AG08395 (cell line): ENCODE measurements at regions not wholly inside any gene's neighbourhood (a gene's known extent, or its start where the extent isn't known, plus 50 kb on each side); places are given as distances from the start of the nearest gene placed in this dataset.

Source experiments
- DNase-seq: peaks from one replicate; pipeline ENCODE4 v3.0.0; 2012; ENCODE audit warnings: mixed read lengths, low spot score

DNA sequence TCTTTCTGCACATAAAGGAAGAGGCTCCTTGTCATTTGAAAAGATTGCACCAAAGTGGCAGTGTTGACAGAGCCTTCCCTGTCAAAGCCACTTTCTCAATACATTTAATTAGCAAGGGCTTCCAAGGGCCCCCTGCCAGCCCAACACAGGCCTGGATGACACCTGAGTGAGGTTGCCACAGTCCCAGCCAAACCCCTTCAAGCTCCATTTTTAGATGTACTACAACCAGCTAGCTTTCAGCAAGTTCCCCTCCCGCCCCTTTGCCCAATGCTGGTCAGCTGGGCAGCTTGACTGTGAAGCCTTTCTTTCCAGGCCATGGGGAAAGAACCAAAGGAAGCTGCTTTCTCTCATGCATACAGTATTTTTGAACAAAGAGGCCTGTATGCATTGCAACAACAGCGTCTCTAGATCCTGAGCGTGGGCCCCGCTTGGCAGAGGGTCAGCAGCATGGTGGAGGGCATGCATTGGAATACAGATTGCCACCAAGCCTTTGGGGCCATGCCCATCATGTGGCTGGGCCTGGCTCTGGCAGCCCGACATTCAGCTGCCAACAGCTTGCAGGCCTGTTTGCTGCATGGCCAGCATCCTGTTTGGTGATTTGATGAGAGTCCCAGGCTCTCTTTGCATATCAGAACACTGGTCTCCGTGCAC is 261.1 kb upstream of the GATB start:
- DNase-seq, result no peak

DNA sequence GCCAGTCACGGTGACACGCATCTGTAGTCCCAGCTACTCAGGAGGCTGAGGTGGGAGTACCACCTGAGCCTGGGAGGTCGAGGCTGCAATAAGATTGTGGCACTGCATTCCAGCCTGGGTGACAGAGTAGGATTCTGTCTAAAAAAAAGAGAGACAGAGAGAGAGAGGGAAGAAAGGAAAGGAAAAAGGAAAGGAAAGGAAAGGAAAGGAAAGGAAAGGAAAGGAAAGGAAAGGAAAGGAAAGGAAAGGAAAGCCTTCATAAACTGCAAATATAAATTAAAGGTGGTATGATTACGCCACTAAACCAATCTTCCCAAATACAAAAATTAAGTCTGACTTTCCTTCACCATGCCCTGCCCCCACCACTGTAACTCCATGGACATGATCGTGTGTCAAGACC is 259.3 kb upstream of the GATB start:
- no peak for DNase-seq

DNA sequence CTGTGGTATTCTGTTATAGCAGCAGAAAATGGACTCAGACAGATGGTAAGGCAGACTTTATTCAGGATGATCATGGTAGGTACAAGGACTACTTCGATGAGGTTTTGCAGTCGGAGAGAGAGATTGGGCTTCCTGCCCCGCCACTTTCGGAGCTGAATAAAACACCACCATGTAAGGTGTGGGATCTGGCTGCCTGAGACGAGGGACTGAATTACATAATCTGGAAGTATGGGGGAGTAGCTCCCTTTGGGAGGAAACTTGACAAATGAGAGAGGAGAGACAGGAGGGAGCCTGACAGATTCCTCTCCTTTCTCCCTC is 255.5 kb upstream of the GATB start:
- no peak for DNase-seq

DNA sequence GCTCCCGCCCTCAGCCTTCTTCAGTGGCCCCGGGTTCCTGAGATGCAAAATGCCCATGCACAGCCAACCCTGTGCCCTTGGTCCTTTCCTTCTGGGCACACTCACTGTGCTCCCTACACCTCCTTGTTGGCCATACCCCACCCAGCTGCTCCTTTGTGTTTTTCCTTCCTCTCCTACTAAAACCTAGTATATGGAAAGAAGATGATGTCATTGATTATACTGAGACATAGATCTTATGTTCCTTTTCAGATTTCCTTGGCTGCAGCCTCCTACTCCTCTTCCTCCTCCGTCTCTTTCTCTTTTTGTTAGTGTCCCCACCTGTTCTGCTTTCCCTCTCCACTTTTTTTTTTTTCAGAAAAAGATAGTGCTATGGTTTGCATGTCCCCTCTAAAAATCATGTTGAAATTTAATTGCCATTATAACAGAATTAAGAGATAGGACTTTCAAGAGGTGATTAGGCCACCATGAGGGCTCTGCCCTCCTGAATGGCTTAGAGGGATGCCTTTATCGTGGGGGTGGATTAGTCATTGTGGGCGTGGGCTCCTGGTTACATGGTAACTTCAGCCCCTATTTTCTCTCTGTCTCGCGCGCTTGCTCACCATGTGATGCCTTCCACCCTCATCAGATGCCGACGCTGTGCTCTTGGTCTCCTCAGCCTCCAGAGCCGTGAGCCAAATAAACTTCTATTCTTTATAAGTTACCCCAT is 254.9 kb upstream of the GATB start:
- DNase-seq, result no peak

DNA sequence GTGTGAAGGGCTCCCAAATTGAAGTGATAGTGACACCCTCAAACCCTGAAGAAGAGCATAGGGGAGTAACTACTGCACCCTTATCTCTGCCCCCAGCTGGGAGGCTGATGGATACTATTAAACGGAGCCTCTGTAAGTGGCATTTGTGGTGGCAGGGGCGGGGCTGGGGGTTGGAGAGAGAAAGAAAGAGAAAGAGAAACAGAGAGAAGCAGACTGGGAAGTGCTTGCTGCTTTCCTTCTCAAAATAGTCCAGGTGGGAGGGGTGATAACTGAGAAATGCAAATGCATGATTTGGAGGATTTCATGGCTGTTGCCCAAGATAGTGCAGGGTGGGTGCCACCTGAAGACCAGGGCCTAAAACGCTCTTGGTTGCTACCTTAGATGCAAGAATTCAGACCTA is 253.5 kb upstream of the GATB start:
- DNase-seq, result no peak

DNA sequence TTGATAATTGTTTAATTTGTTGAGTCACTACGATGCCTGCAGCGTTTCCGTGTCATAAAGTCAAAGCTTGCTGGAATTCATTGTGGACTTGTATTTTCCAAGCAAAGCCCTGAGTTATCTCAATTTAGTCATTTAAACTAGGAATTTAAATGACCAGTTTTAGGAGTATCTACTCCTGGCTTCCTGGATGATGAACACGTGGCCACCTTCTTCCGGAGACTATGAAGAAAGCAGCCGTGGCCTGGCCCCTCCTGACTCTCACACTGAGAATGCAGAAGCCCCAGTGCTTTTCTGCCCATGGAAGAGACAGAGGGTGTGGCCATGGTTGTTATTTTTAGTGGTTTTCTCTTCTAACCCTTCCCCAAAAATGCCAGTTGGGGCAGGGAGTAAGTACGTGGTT is 250.7 kb upstream of the GATB start:
- DNase-seq, result no peak

DNA sequence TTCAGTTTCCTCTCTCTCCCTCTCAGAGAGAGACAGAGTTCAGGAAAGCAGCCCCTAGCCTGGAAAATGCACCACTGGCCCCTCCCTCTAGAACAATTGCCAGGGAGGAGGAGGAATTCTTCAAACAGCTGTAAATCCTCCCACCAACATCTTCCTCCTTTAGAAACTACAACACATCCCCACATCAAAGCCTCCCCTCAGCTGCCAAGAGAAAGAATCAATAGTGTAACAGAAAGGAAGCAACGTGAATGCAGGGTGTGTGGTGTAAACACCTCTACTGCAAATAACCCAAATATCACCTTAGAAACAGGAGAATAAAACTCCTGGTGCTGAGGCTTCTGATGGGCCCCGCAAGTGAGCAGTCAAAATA is 249.9 kb upstream of the GATB start:
- DNase-seq, result no peak

DNA sequence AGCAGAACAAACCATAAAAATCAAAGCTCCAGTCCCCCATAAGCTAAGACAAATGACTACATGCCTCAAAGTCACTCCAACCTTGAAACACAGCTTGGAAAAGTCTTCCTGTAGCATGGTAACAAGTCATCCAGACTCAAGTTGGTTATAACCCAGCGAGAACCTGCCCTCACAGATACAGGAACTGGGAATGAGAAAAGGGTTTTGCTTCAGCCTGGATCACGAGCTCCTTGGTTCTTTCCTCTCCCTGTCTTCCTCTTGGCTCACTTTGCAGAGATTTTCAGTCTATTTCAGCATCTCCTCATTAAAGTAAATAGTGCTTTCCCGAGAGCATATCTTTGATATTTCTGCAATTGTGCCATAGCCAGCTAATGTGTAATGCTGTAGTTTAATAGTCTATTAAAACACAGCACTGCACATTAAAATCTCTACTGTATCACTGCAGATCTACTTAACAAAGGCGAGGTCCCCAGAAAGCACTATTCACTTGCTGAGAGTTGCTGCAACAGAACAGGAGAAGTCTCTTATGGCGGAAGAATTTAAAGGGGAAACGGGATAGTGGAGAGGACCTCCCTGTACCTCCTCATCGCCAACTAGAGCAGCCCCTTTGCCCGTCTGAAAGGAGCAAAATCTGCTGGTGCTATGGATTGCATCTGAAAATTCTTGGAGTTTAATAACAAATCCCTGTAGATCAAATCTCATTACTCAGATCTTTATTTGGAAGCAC is 249.3 kb upstream of the GATB start:
- no peak for DNase-seq

DNA sequence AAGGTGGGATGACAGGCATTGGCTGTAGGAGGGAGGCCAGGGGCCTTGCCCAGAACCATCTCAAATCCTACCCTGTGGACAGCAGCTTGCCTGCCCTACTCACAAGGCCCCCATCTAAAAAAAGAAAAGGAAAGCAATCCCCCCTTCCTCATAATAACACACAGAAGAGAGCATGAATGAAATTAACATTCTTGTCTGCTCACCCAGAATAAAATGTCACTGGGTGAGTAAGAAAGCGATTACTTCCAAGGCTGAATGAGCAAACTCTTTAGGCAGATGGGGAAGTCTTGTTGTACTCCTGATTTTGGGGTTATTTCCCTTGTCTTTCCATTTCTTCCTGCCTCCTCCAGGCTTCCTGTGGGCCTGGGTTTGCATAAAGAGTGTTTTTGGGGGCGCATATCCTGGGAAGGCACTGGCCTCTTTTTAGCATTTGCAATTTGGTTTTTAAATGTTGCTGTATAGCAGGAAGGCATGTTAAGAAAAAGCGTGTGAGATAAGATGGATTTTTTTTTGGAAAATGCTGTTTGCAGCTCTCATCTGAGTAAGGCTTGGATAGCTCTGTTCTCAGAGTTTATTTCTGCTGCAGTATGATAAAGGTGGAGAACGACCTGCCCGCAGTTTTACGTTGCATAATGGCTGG is 248.3 kb upstream of the GATB start:
- no peak for DNase-seq

DNA sequence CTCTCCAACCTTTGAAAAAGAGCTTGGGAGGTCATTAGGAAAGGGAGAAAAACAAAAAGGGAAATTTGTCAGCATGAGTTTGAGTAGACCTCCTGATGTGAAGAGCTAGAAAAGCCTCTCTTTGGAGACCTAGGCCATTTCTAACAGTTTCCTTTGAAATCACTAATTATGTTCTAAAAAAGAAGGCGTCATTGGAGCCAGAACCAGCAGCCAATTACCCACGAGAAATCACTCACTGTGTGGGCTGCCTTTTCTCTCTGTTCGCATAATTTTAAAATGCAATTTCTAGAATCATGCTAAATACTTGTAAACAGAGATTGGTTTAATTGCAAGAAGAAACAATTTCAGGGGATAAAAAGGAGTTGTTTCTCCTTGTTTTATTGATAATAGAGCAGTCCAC is 246.3 kb upstream of the GATB start:
- no peak for DNase-seq

DNA sequence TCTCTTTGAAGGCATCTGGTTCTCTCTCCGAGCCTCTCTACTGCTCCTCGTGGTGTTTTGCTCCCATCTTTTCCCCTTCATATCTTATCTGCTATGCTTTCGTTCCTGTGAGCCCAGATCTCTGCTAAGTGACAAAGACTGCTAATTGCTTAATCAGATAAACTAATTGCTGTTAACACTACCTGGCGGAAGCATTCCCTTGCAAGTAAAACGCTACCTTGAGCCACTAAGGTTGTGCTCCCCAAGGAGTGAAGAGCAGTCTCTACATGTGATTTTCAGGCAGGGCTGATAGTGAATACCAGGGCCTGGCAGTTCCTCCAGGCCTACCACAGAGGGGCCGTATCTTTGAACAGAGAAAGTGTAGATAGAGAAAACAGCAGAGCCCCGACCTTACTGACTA is 244.0 kb upstream of the GATB start:
- DNase-seq, result no peak

DNA sequence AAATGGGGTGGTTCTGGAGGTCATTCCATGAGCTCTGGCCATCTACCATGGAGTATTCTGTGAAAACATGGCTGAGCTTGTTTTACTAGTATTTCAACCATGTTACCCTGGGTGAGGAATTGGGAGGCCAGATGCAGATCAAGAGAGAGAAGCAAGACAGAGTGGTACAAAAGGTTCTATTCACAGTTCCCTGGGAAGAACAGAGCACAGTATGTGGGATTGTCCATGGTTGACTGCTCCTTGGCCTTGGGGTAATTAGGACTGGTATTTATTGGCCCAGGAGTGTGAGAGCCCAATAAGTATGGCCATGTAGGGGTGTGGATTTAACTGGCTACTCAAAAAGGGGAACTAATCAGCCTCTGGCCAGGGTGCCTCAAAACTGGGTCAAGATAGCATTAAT is 239.7 kb upstream of the GATB start:
- DNase-seq, result no peak

DNA sequence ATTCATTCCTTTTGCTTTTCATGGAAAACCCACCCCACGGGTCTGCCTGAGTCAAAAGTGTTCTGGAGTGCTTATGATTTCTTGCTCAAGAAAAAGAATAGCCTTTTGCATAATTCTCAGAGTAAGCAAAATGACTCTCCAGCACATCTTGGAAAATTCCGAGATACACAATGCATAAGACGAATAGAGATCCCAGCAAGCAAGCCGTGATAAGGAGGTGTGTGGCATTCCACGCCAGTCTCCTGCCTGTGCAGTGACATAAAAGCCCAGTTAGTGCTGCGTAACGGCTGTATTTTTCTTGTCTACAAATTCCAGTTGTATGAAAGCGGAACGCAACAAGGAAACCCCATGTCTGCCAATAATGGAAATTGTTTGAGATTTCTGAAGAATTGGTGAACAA is 237.9 kb upstream of the GATB start:
- DNase-seq, result no peak

DNA sequence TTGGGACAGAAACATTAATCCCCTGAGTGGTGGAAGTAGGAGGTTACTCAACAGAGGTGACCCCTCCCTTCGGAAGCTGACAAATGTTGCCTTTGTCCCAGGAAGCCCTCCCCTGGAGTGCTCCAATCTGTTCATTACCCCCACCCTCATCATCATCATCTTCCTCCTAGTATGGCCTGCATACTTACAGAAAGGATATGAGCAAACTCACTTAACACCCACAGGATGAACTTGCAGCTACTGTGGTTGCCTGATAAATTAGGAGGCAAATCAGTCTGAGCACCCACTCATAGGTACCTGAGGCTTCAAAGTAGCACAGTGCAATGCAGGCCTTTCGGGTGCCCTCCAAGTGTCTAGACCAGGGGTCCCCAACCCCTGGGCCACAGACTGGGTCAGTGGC is 236.7 kb upstream of the GATB start:
- DNase-seq, result no peak

DNA sequence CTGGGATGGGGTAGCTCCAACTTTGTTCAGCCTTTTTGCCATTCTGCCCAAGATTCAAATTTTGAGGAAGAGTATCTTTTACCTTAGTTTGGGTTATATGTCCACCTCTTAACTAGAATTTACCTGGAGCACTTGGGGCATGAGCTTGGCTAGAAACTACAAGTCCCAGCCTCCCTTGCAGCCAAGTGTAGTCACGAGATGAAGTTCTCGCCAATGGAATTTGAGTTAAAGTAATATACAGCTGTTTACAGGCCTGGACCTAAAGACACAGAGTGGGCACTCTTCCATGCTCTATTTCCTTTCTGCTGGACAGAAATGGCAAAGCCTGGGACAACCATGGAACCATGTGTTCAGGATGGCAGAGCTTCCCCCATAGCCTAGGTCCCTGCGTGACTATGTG is 233.6 kb upstream of the GATB start:
- no peak for DNase-seq

DNA sequence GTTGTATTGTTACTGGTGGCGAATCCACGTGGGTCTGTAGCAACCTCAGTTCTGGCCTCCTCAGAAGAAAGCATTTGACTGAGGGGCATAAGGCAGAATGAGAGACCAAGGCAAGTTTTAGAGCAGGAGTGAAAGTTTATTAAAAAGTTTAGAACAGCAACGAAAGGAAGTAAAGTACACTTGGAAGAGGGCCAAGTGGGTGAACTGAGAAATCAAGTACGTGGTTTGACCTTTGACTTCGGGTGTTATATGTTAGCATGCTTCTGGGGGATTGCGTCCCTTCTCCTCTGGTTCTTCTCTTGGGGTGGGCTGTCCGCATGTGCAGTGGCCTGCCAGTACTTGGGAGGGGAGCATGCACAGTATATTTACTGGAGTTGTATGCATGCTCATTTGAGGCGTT is 232.7 kb upstream of the GATB start:
- DNase-seq, result no peak

DNA sequence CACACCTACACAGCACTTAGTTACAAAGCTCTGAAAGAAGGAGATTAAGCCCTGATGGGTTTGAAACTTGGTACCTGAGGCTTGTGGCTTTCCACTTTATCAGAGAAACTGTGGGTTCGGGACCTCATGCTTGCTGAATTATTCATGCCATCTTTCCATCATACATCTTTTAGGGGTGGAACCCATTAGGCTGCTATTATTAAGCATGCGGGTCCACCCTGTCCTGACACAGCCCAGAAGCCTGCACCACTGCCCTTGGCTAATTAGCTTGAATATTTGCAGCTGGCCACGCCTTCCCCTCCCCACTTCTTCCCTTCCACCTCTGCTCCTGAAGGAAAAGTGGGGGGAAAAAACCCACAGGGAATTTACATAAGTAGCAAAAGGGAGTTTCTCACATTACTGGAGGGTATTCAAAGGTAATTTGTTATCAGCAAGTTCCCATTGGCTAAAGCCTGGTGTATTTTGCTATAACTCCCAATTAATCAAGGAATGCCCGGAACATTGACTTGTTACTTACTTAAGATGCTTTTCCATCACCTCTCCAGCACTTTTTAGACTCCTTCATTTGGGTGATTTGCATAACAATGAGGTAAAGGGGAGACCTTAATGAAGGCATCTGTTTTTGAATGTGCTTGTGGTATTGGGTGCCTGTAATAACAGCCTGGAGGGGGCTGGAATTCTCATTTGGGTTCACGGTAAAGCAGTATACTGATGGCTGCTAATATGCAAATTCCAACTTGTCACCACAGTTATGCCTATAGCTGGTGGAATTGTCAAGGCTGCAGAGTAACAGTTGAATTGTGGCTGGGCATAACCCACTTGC is 231.7 kb upstream of the GATB start:
- no peak for DNase-seq

DNA sequence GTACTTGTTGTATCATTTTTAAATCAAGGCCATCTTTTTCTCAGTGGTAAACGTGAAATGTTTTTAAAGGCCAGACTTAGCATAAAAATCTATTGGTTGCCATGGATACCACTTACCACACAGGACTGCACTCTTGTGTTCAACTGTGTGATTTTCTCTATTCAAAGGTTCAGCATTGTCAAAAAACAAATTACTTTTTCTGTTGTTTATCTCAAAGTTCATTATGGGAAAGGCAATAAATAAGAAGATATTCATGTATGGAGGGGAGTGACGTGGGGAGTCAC is 231.0 kb upstream of the GATB start:
- no peak for DNase-seq

DNA sequence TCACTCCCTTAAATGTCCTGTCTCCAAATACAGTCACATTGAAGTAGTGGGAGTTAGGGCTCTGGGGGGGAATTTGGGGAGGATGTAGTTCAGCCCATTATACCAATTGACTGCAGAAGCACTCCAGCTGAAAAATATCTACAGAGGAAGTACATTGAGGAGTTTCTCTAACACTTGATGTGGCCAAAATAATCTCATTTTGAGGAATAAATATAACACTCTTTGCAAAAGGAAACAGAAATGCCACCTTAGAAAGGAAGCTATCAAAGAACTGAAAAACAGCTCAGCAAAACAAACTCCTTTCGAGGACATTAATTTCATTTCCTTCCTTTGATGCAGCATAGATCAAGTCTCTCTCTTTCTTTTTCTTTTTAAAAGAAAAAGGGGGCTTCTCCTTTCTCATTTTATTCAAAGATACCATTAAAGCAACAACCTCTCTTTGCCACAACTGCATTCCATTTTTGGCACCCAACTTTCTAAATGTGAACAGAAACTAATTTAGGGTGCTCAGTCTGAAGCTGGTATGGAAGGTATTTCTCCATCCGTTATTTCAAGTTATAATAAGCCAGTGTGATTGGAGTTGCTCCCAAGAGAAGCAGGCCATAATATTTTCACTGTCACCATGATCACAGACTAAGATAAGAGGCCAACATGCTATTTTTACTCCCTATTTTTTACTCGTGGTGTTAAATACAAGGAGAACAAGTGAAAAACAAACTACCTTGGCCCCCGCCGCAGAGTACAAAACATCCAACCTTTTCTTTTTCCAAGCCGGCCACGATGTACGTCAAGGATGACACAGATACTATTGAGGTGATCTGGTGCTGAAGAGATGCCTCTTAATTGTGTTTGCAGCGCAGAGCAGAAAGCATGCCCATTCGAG is 230.4 kb upstream of the GATB start:
- DNase-seq, result no peak

DNA sequence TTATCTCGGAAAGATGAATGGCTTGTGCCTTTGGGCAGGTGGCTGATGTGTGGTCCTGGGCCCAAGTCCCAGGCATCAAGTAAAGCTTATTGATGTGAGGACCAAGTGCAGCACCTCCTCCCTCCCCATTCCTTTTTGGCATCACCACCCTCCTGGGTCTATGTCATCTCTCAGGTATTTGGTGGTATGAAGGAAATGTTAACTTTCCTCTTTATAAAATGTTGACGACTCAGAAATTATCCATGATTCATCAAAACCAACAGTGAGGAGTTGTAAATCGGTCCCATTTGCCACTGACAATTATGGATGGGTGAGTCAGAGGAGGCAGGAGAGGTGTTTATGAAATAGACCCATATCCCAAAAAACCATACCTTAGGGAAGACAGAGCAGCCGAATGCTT is 229.4 kb upstream of the GATB start:
- DNase-seq, result peak; percentile 89

DNA sequence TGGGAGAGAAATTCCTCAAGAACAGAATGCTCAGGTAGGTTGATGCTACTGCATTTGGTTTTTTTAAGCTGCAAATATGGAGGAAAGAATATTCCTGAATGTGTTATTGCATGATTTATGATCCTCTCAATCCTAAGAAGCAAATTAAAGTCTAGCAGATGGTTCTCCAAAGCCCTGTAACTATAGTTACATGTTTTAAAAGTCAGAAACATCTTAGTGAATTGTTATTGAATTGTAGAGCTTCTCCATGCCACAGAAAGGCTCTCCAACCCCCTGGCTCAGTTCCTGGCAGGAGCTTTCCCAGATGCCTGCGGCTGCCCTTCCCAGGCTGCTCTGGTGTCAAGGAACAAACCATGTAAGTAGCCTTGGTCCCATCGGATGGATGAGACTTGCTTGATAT is 227.8 kb upstream of the GATB start:
- DNase-seq, result no peak

DNA sequence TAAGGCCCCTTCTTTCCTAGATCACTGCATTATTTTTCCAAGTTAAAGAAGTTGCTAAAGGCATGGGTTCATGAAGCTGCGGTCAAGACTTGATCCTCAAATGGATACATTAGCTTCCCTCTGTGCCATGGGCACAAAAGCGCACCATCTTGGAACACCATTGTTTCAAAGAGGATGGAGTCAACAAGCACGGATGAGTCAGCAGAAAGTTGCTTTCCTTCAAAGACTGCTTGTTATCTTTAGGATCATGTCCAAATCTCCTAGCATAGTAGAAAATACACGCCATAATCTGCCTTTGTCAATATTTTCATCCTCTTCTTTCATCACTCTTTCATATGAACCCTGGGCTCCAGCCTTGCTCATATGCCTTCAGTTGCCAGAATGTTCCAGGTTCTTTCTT is 226.8 kb upstream of the GATB start:
- no peak for DNase-seq
